GM12878 (cell line): ENCODE measurements at regions not wholly inside any gene's neighbourhood (a gene's known extent, or its start where the extent isn't known, plus 50 kb on each side); places are given as distances from the start of the nearest gene placed in this dataset.

ENCODE experiments used
- ATAC-seq: fragments of 200-7000 bp; cut with Tn5 transposase; 3 replicates; pipeline ENCODE4 v1.9.1; 2020; ENCODE audit warnings: mild to moderate bottlenecking, moderate library complexity
- BruUV-seq: library from RNA; stranded (reverse); fragments of 400-500 nt; replicated peaks from 2 replicates; lab custom pipeline; 2021; lab: Mats Ljungman, UMichigan
- CTCF ChIA-PET: fragments of 300-600 bp; sonication (Branson Sonifier 250); formaldehyde crosslinking; extraction: SDS; loops from one replicate; lab custom pipeline; 2021; ENCODE audit warnings: inconsistent platforms; lab: Yijun Ruan, JAX
- POLR2A ChIA-PET: fragments of 350-600 bp; formaldehyde crosslinking; extraction: SDS; loops from one replicate; lab custom pipeline; 2021; ENCODE audit warnings: inconsistent platforms; lab: Charles Lee
- RAD21 ChIA-PET: fragments of 300-600 bp; sonication (Branson Sonifier 250); formaldehyde crosslinking; loops from one replicate; lab custom pipeline; 2023; ENCODE audit warnings: antibody characterized with exemption; ENCODE audit not compliant: unreplicated experiment; lab: Charles Lee
- SMC1A ChIA-PET: fragments of 300-600 bp; sonication (Branson Sonifier 250); formaldehyde crosslinking; loops from one replicate; lab custom pipeline; 2023; ENCODE audit not compliant: unreplicated experiment, uncharacterized antibody; lab: Charles Lee
- DNase-seq: peaks from one replicate; pipeline ENCODE4 v3.0.0-alpha.2; 2011; ENCODE audit warnings: low read depth, low spot score
- FAIRE-seq: peaks from 3 replicates; lab custom pipeline; 2011; peaks lifted over from hg19 to GRCh38; lab: Jason Lieb, UNC
- H2AFZ ChIP-seq: 2 replicates; pipeline ENCODE4 v1.6.0; 2011; ENCODE audit warnings: low read depth, low read length, control low read depth; ENCODE audit not compliant: control insufficient read depth
- H3K27ac ChIP-seq: 2 replicates; pipeline ENCODE4 v1.5.1; 2011; ENCODE audit warnings: control low read depth; ENCODE audit not compliant: control insufficient read depth, insufficient read depth
- H3K27me3 ChIP-seq, 2 experiments: replicated peaks in 1 of 2; 2 replicates each; pipeline versions ENCODE4 v1.6.0 to v1.6.1; 2011; ENCODE audit warnings: low read length in 1 of 2; ENCODE audit not compliant: control insufficient read depth in 2 of 2, insufficient read depth in 2 of 2
- H3K36me3 ChIP-seq, 2 experiments: 2 replicates each; pipeline ENCODE4 v1.5.1; 2011; ENCODE audit warnings: low read length in 1 of 2; ENCODE audit not compliant: control insufficient read depth in 2 of 2, insufficient read depth in 2 of 2
- H3K4me1 ChIP-seq: 2 replicates; pipeline ENCODE4 v1.6.1; 2011; ENCODE audit warnings: mild to moderate bottlenecking, low read length, moderate library complexity, mixed read lengths; ENCODE audit not compliant: control insufficient read depth, insufficient read depth
- H3K4me2 ChIP-seq: 2 replicates; pipeline ENCODE4 v1.6.0; 2011; ENCODE audit warnings: control low read depth; ENCODE audit not compliant: control insufficient read depth, insufficient read depth
- H3K4me3 ChIP-seq: fragments of 200-600 bp; sonication (generic); 2 replicates; pipeline ENCODE4 v1.5.1; 2016
- H3K79me2 ChIP-seq: 2 replicates; pipeline ENCODE4 v1.6.0; 2011; ENCODE audit warnings: low read length; ENCODE audit not compliant: control insufficient read depth, insufficient read depth
- H3K9ac ChIP-seq: 2 replicates; pipeline ENCODE4 v1.8.0; 2011; ENCODE audit warnings: low read length, control low read depth, mixed read lengths; ENCODE audit not compliant: control insufficient read depth, insufficient read depth
- H3K9me3 ChIP-seq: replicated peaks from 3 replicates; pipeline ENCODE4 v1.5.1; 2011; ENCODE audit warnings: mild to moderate bottlenecking, low read length; ENCODE audit not compliant: control insufficient read depth, insufficient read depth
- H4K20me1 ChIP-seq: 2 replicates; pipeline ENCODE4 v1.6.0; 2011; ENCODE audit not compliant: control insufficient read depth, insufficient read depth
- CREB1 ChIP-seq: IDR thresholded peaks from 2 replicates; pipeline ENCODE4 v1.6.1; 2012; ENCODE audit warnings: low read depth, mild to moderate bottlenecking, inconsistent platforms
- KDM1A ChIP-seq: fragments of 200-600 bp; sonication (generic); IDR thresholded peaks from 2 replicates; pipeline ENCODE4 v1.6.1; 2016; ENCODE audit warnings: borderline replicate concordance
- PAX8 ChIP-seq: fragments of 450-650 bp; IDR thresholded peaks from 2 replicates; pipeline ENCODE4 v1.6.1; 2017; ENCODE audit warnings: mild to moderate bottlenecking, moderate library complexity
- SUZ12 ChIP-seq: fragments of 200-600 bp; sonication (generic); IDR thresholded peaks from one replicate; pipeline ENCODE4 v1.6.1; 2018; ENCODE audit warnings: antibody characterized with exemption, mild to moderate bottlenecking; ENCODE audit not compliant: unreplicated experiment
- TBL1XR1 ChIP-seq: IDR thresholded peaks from 2 replicates; pipeline ENCODE4 v1.6.1; 2012; ENCODE audit warnings: low read depth, low read length, improper control_type of control experiment
- TCF7 ChIP-seq: IDR thresholded peaks from 2 replicates; pipeline ENCODE4 v1.6.1; 2014; ENCODE audit warnings: antibody characterized with exemption, borderline replicate concordance
- ZNF274 ChIP-seq: IDR thresholded peaks from one replicate; pipeline ENCODE4 v1.8.0; 2011; ENCODE audit not compliant: insufficient read length, insufficient read depth
- WGBS: methylation state at CpG from one replicate; pipeline ENCODE4 v1.1.6; 2016; ENCODE audit warnings: low lambda C conversion rate; ENCODE audit not compliant: insufficient replicate concordance, insufficient coverage; ENCODE audit errors: missing lambda C conversion rate; 5-methylcytosine and 5-hydroxymethylcytosine counted together
- in situ Hi-C: fragments of 300-500 bp; cut with MboI; formaldehyde crosslinking; loops from 9 replicates; pipeline ENCODE4 v1.14.3; 2018; ENCODE audit warnings: mixed read lengths
- intact Hi-C: fragments of 100-400 bp; cut with micrococcal nuclease; formaldehyde crosslinking; loops from one replicate; pipeline ENCODE4 v1.14.2; 2022; ENCODE audit not compliant: unreplicated experiment
- TF ChIP-seq, protein P1 (sequence below): IDR thresholded peaks from 2 replicates; pipeline ENCODE4 v1.6.1; 2012; ENCODE audit warnings: mild to moderate bottlenecking, low read depth, low read length
- TF ChIP-seq, protein P2 (sequence below): IDR thresholded peaks from 2 replicates; pipeline ENCODE4 v1.6.1; 2011; ENCODE audit warnings: borderline replicate concordance, low read depth, mild to moderate bottlenecking, moderate library complexity, mixed read lengths, low read length; ENCODE audit not compliant: insufficient read depth; ENCODE audit errors: extremely low read length

DNA sequence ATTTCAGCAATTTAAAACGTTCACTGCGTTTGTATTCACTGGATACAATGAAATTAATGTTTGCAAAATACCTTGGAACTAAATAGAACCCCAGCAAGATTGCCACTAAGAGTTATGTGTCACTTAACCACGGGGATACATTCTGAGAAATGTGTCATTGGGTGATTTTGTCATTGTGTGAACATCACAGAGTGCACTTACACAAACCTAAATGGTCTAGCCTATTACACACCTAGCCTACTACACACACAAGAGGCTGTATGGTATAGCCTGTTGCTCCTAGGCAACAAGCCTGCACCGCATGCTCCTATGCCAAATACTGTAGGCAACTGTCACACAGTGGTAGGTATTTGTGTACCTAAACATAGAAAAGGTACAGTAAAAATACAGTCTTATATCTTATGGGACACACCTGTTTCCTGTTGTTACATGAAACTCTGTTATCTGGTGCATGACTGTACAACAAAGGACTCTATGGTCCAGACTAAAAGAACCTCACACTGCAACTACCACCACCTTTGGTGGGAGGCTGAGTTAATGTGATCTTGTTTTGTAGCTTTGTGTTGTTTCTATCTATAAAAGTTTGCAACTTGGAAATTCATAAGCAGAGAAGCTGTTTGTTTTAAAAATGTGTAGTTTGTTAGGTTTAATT, 92.2 kb upstream of the NTRK3 start (continued):
- TF ChIP-seq, protein P1, sequence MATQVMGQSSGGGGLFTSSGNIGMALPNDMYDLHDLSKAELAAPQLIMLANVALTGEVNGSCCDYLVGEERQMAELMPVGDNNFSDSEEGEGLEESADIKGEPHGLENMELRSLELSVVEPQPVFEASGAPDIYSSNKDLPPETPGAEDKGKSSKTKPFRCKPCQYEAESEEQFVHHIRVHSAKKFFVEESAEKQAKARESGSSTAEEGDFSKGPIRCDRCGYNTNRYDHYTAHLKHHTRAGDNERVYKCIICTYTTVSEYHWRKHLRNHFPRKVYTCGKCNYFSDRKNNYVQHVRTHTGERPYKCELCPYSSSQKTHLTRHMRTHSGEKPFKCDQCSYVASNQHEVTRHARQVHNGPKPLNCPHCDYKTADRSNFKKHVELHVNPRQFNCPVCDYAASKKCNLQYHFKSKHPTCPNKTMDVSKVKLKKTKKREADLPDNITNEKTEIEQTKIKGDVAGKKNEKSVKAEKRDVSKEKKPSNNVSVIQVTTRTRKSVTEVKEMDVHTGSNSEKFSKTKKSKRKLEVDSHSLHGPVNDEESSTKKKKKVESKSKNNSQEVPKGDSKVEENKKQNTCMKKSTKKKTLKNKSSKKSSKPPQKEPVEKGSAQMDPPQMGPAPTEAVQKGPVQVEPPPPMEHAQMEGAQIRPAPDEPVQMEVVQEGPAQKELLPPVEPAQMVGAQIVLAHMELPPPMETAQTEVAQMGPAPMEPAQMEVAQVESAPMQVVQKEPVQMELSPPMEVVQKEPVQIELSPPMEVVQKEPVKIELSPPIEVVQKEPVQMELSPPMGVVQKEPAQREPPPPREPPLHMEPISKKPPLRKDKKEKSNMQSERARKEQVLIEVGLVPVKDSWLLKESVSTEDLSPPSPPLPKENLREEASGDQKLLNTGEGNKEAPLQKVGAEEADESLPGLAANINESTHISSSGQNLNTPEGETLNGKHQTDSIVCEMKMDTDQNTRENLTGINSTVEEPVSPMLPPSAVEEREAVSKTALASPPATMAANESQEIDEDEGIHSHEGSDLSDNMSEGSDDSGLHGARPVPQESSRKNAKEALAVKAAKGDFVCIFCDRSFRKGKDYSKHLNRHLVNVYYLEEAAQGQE, result no peak
- TF ChIP-seq, protein P2, sequence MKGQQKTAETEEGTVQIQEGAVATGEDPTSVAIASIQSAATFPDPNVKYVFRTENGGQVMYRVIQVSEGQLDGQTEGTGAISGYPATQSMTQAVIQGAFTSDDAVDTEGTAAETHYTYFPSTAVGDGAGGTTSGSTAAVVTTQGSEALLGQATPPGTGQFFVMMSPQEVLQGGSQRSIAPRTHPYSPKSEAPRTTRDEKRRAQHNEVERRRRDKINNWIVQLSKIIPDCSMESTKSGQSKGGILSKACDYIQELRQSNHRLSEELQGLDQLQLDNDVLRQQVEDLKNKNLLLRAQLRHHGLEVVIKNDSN, result no peak

DNA sequence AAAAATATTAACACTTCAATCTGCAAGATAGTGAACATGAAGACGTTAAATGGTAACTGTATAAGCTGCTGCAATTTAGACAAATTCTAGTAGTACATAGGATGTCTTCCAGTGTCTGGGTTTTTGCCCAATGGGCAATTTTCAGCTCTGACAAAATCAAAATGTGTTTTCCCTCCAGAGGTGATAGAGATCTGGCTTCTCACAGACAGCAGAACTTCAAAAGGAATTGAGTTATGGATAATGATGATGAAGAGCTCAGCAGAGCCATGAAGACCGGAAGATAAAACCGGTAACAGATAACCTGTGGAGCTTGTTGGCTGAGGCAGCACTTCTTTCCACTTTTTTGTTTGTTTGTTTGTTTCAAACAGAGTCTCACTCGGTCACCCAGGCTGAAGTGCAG, 89.4 kb upstream of the NTRK3 start:
- Histone ChIP-seq H3K36me3 (no peaks in the 10 kb centered on the region), H3K27ac (no peak overlapping the region), H4K20me1 (no peaks in the 10 kb centered on the region), H2AFZ (no peak overlapping the region), H3K9me3 (no peaks in the 10 kb centered on the region), H3K4me1 (no peaks in the 10 kb centered on the region), H3K9ac (no peak overlapping the region), H3K79me2 (no peaks in the 10 kb centered on the region), H3K27me3 (no peaks in the 10 kb centered on the region; a peak in 1 of 4 replicates), H3K4me2 (no peak overlapping the region), H3K4me3 (no peak overlapping the region)
- DNase-seq (no peak), FAIRE-seq (no peak), ATAC-seq (no peak)
- WGBS, result 31% methylated on average over 4 of the region's 4 CpGs
- intact Hi-C loops (no loop called here), in situ Hi-C loops (no loop called here)
- POLR2A ChIA-PET, result no interaction called here
- CTCF ChIA-PET, result interaction anchor here (0.9 to 1.7 kb wide), 3 partner anchors 9 to 16 kb away, joined by 3 to 4 read pairs (median 3); no protein-coding TSS in a partner anchor
- BruUV-seq, result no TSS peak
- RAD21 ChIA-PET, result no interaction called here
- SMC1A ChIA-PET, result no interaction called here
- TF ChIP-seq TCF7, result no peak
- TF ChIP-seq PAX8, result no peak
- no peak for TF ChIP-seq CREB1
- TF ChIP-seq ZNF274, result no peak
- no peak for TF ChIP-seq SUZ12
- TF ChIP-seq TBL1XR1, result no peak
- no peak for TF ChIP-seq KDM1A
